Stimulated activated CD8-positive, alpha-beta memory T cell treated with anti-CD3 and anti-CD28 coated beads, Interleukin-4, amount 100 ng/mL, for 24 hours (primary cell): ENCODE measurements at regions not wholly inside any gene's neighbourhood (a gene's known extent, or its start where the extent isn't known, plus 50 kb on each side); places are given as distances from the start of the nearest gene placed in this dataset.
"Not testable (repeated sequence)": the region's sequence is repeated elsewhere in the genome, so short reads cannot be mapped to it uniquely, and the experiment has no call there.

ENCODE experiments used
- DNase-seq: peaks from one replicate; pipeline ENCODE4 v3.0.0-alpha.2; 2020; ENCODE audit warnings: low read depth

DNA sequence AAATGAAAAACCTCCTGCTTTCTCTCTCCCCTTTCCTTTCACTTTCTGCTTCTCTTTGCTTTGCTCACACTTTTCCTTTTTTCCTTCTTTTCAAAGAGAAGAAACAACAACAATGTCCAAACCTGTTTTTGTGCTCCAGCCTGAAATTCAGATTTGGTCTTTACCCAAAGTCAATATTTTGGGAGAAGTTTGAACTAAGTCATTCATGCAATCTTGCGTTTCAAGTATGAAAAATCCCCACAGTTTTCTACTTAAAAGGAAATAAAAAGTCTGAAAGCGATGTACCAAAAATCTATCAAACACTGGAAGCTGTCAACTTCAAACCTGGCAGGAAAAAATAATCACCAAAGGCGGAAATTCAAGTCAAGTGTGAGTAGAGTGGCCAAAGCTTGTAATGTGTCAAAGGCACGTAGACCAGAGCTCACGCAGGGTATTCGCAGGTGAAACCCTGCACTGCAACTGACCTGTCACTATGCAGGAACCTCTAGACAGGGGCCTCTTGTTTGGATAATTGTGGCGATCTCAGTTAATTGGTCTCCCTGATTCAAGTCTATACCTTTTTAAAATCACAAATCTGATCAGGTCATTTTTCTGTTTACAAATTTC is 118.8 kb upstream of the GALNT15 start:
- no peak for DNase-seq

DNA sequence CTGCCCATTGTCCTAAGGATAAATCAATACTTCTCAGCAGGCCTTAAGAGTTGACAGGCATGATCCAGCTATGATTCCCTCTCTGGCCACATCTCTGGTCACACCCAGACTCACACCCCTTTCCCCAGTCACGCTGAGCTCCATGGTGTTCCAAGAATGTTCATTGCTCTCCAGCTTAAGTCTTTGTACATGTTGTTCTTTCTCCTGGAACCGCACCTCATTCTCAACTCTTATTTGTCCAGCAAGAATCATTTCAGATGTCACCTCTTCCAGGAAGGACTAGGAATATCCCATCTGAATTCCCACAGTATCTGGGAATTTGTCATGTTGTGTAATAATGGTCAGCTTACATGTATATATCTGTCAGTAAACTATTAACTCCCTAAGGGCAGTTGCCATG is 118.3 kb upstream of the GALNT15 start:
- DNase-seq: no peak

DNA sequence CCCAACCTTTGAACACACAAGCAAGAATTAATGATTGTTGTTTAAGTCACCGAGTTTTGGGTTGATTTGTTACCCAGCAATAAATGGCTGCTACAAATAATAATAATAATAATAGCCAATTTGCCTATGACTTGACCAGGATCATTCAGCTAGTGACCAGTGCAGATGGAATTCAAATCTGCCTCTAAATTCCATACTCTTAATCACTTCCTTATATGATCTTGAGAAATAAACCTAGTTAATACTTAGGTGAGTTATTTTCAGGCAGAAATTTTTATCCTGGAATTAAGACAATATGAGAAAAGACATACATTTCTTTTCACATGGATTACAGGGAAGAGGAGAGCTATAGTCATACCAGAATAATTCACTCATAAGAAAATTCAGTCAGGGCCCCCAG is 116.0 kb upstream of the GALNT15 start:
- no peak for DNase-seq

DNA sequence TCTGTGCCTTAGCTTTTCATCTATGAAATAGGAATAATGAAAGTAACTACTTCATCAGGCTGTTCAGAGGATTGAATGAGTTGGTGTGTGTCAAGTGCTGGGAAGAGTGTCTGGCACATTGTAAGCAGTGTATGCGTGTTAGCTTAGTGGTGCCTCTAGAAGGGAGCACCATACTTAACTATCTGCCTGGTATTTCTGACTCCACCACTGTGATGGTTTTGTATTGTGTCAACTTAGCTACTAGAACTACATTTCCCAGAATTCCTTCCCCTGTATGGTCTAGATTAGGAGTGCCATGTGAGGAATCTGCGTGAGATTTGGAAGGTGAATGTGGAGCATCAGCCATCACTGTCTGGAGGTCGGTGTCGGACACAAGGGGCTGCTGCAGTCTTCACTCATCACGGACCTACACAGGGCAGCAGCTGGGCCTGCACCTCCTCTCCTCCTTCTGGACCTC is 115.4 kb upstream of the GALNT15 start:
- no peak for DNase-seq

DNA sequence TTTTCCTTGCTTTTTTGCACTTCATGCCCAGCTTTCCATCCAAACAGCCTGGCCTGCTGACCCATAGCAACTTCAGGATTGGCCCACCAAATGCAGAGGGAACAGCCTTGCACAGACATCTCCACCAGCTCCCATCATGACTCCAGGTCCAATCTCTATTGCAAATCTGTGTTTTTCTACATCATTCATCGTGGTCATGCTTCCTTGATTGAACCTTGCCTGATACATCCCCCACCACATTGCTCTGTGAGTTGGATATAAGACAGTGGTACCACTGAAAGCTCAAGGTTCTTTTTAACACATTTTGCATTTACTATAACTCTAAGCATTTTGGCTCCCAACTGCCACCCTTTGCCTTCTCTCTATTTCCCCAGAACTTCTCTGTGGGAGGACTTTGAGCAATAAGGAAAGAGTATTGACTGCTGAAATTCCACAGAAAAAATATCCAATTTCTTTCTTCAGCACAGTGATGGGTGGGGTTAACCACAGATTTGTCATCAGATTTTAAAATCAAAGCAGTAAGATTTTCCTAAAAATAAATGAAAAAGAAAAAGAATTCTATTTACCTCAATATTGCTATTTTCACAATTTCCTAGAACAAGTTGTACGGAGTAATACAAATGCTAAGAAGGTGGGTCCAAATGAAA is 114.6 kb upstream of the GALNT15 start:
- DNase-seq: no peak

DNA sequence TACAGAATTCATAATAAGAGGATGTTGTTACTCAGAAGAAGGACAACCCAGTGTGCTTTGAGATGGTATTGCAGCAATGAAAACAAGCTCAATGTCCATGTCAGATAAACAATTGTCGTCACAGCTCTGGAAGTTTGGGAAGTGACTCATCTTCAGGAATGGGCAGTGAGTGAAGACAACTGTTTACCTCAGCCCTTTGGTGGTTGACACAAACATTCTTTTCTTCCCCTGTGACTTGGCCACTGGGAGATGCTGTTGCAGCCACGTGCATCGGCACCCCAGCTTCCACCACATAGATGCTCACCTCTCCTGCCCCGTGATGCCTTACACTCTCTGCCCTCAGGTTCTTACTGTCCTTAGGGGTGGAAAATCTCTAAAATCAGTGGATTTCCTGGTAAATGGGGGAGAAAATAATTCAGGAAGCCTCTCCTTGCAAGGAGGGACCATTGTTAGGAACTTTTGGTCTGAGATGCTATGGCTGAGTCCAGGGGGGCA is 114.1 kb upstream of the GALNT15 start:
- no peak for DNase-seq

DNA sequence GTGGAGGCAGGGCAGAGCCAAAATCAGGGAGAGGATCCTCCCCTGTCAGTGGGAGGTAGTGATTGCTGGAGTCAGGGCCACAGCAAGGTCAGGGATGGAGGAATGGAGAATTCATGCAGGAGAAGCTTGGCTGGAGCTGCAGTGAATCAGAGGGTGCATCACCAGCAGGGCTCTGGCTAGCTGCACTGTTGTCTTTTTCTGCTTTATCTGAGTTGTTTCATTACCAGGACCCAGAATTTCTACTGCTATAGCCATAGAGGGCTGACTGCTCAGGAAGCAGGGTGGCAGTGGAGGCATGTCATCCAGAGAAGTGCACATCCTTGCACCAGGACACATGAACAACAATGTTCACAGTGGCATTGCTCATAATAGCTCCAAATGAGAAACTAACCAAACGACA is 113.5 kb upstream of the GALNT15 start:
- DNase-seq: no peak

DNA sequence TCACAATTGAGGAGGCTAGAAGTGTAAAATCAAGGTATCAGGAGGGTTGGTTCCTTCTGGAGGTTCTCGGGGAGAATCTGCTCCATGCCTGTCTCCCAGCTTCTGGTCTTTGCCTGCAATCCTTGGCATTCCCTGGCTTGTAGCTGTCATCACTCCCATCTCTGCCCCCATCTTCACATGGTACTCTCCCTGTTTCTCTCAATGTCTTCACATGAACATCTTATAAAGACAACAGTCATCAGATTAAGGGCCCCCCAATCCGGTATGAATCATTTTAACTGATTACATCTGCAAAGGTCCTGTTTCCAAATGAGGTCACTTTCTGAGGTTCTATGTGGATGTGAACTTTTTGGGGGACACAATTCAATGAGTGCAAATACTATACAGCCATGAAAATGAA is 113.0 kb upstream of the GALNT15 start:
- DNase-seq: no peak

DNA sequence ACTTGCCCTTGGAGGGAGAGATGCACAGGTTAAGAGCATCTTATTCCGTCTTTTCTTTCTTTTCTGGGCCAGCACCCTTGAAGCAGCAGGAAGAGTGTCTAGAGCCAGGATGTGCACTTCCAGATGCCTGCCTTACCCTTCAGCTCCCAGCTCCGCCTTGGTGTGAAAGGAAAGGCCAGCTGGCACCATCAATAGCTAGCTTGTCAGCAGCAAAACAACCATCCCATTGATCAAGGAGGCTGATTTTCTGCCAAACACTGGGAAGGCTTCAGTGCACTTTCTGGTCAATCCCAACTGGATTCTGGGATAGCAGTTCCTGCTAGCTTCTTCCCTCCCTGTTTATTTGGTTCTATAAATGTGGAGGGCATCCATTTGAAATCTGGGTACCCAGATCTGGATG is 110.9 kb upstream of the GALNT15 start:
- no peak for DNase-seq

DNA sequence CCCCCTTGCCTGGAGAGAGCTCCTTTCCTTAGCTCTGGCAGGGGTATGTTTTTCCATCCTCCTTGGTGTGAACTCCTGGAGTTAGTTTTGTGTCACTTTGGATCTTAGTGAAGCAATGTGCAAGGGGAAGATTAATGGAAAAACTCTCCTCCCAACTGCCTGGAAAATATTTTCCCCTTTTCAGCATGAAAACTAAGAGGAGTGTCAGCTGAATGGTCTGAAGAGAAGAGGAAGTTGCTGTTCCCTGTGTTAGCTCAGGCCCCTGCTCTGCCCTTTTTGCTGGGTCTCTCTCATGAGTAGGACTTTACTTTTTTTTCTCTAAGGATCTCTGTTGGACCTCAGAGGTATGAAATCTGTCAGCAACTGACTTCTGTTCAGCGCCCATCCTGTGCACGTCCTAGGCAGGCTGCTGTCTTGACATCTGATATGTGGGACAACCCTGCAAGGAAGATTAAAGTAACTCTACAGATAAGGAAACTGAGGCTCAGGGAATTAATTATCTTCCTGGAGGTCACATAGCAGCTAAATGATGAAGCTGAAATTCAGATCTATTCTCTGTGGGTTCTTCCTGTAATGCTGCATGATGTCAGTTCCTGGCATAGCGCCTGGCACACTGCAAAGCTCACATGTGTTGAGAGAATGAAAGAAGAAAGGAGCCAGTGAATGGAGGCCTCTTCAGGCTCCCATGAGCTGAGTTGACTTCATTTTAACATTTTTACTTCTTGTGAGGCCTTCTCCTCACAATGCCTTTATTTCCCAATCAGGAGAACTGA is 109.7 kb upstream of the GALNT15 start:
- no peak for DNase-seq

DNA sequence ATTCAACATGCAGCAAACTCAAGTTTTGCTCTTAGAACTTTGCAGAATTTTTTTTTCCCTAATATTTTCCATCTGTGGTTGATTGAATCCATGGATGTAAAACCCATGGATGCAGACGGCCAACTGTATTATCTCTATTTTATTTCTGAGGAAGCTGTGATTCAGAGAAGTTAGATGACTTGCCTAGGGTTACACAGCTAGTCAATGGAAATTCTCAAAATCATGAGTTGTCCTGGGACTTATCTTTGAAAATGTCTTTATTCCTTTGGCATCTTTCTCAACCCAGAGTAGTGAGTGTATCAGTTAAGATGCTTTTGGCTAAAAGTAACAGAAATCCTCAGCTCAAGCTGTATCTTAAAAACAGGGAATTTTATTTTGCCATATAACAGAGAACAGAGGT is 107.9 kb upstream of the GALNT15 start:
- DNase-seq: no peak

DNA sequence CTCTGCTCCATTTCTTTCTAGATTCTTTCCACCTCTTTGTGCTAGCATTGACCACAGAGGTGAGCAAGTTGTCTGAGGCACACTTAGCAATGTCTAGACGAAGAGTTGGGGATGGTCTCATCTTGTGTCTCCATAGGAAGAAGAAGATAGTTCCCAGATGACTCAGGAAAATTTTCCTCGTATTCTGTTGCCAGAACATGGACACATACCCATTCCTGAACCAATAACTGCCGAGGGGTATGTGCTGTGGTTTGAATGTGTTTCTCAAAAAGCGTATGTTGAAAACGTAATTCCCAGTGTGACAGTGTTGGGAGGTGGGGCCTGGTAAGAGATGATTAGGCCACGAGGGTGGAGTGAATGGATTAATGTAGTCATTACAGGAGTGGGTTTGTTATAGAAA is 107.5 kb upstream of the GALNT15 start:
- DNase-seq: no peak

DNA sequence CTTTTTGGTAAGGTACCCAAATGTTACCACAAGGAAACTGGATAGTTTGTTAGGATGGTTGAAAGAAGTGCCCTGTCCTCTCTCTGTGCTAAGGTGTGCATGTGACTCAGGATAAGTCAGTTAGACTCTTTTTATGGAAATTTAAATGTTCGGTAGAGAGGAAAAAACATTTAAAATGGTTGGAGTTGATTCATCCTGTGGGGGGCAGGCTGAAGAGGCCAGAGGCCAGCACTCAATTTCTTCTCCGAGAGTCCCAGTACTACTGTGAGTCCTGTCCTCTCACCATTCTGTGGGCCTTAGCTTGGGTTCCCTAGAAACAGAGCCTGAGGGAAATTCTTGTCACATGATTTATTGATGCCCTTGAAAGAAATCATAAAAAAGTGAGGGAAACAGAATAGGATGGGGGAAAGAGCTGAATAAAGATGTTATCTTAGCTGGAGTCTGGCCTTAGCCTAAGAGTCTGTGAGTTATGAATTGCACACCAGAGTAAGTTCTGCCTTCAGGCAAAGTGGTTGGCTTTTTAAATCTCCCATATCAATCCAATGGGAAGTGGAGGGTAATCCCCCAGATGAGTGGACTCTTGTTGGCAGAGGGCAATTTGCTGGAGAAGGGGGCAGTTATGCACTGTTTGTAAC is 106.5 kb upstream of the GALNT15 start:
- no peak for DNase-seq

DNA sequence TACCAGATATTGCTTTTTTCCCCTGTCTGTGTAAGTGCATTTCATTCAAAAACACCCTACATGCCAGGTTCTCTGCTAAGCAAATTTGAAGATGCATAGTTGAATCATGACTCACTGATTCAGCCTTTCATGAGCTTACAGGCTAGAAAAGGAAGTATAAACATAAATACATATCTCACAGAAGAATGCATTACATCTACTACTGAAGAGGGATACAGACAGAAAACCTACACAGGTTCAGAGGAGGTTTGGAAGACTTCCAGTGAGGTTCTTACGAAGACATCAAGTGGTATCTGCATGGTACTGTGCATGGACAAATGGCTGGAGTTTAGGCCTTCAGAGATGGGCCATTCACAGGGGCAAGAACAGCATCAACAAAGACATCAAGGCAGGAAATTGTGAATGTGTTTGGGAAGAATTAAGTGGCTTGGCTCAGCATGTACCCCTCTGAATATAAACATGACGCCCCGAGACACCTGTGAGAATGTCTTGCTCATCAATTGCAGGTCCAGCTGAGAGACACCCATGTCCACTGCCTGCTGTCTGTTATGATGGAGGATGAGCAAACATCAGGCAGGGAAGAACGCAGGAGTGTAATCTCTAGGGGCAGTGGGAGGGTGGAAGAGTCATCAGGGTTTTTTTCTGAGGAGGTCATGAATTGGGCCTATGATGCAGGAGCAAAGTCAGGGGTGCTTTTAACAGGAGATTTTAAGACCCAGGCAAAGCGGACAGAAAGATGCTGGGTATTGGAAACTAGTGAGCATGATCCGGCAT is 105.1 kb upstream of the GALNT15 start:
- no peak for DNase-seq

DNA sequence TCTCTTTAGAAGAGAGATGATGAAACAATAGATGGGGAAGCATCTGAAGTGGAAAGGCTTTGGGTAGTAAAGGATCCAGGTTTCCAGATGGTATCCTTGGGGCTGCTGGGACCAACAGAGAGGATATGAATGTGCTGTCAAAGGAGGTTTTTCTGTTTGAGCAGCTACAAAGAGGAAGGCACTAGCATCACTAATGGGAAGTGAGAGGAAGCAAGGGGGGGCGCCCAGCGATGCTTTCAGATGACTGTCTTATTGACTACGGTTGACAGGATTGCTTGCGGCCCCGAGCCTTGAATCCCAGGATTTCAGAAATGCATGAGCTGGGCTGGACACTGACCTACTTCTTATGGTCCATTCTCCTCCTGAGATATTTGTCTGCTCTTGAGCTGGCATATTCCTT is 103.8 kb upstream of the GALNT15 start:
- no peak for DNase-seq

DNA sequence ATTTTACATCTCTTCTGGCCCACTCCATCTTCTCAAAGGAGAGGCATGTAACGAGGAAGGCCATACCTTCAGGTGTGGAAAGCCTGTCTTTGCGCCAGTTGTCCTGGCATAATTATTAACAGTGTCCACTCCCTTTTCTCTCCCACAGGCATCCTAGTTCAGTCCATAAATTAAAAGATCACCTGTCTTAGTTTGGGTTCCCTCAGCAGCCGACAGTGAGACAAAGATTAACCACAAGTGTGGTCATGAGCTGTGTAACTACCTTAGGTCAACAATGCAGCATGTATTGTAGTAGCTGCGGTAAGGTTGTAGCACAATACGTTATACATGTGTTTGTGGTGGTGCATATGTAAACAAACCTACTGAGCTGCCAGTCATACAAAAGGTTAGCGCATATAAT is 103.3 kb upstream of the GALNT15 start:
- DNase-seq: no peak

DNA sequence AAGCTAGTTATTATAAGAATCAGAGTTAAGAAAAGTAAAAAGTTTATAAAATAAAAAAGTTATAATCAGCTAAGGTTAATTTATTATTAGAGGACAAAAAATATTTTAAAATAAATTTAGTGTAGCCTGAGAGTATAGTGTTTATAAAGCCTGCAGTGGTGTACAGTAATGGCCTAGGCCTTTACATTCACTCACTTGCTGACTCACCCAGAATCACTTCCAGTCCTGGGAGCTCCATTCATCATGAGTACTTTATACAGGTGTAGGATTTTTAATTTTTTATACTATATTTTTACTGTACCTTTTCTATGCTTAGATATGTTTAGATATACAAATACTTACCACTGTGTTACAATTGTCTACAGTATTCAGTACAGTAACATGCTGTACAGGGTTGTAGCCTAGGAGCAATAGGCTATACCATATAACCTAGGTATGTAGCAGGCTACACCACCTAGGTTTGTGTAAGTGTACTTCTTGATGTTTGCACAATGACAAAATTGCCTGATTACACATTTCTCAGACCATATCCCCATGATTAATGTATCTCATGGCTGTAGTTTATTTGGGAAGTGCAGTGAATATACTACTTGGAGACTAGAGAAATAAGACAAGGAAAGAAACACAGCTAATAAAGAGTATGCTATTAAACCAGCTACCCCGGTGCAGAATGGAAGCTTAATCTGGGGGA is 101.9 kb upstream of the GALNT15 start:
- DNase-seq: no peak

DNA sequence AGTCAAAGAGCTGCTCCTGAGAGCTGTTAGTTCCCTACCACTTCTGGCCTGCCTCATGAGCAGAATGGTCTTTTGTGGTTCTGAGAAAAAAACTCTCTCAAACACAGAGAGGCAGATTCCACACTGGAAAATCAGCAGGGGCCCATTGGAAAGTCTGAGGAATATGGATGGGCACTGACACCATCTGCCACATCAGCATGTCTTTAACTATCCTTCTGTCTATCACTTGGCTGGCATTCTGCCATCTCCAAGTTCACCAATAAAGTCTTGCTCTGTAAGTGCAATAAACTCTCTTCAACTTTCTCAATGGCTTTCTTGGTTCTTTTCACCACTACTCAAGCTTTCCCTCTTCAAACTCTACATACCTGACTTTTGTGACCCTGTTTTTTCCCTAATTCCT is 101.3 kb upstream of the GALNT15 start:
- DNase-seq: no peak

DNA sequence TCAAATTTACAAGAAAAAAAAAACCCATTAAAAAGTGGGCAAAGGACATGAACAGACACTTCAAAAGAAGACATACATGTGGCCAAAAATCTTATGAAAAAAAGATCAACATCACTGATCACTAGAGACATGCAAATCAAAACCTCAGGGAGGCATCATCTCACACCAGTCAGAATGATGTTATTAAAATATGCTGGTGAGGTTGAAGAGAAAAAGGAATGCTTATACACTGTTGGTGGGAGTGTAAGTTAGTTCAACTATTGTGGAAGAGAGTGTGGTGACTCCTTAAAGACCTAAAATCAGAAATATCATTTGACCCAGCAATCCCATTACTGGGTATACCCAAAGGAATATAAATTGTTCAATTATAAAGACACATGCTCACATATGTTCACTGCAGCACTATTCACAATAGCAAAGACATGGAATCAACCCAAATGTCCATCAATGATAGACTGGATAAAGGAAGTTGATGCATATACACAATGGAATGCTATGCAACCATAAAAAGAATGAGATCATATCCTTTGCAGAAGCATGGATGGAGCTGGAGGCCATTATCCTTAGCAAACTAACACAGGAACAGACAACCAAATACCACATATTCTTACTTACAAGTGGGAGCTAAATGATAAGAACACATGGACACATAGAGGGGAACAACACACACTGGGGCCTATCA is 100.3 kb upstream of the GALNT15 start:
- not testable (repeated sequence) for DNase-seq

DNA sequence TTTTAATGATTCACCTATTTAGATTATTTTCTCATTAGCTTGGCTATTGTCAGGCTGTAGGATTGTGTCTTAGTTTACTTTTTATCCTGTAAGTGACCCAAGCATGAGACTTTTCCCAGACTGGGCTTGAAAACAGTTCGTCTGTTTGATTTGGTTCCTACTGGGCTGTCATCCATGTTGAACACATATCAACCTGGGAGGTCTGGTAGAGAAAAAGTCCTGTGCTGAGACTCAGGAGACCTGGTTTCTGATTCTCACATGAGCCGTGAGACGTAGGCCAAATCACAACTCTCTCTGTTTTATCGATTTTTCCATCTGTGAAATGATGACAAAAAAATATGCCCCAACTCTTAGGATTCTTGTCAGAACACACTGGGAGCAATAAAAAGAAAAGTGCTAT is 98.8 kb upstream of the GALNT15 start:
- DNase-seq: no peak

DNA sequence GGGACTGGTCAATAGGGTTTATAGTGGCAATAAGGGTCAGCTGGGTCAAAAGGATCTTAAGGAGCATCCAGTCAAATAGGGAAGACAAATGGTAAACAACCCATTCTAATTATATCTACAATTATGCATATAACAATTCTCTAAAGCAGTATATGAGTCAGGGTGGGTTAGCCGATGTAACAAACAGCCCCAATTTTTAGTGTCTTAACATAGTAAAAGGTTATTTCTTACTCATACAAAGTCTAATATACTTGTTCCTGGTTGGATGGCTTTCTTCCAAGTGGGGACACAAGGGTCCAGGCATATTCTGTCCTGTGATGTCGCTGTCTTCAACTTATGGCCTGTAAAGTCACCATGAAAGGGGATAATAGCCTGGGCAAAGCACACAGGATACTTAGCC is 97.9 kb upstream of the GALNT15 start:
- no peak for DNase-seq
